ENCODE measurements at regions not wholly inside any gene's neighbourhood (a gene's known extent, or its start where the extent isn't known, plus 50 kb on each side); places are given as distances from the start of the nearest gene placed in this dataset.

- TF ChIP-seq CTCF (IDR thresholded peaks at IDR 0.05; ENCODE audit: low read depth, low read length, poor library complexity, severe bottlenecking) (no peak), EZH2phosphoT487 (IDR thresholded peaks at IDR 0.05; ENCODE audit: borderline replicate concordance, low read length) (no peak)
These were observed 109.1 kb downstream of the NEDD1 start for GRCh38 chr12:97016163-97016562.

Data from DOHH2 (cell line).